Stimulated activated CD4-positive, alpha-beta T cell treated with anti-CD3 and anti-CD28 coated beads, Interleukin-4, amount 100 ng/mL, for 4 hours (primary cell): ENCODE measurements at regions not wholly inside any gene's neighbourhood (a gene's known extent, or its start where the extent isn't known, plus 50 kb on each side); places are given as distances from the start of the nearest gene placed in this dataset.
"Not testable (repeated sequence)": the region's sequence is repeated elsewhere in the genome, so short reads cannot be mapped to it uniquely, and the experiment has no call there.

Experiments
- DNase-seq, 2 experiments: peaks; one replicate each; pipeline ENCODE4 v3.0.0-alpha.2; 2020

DNA sequence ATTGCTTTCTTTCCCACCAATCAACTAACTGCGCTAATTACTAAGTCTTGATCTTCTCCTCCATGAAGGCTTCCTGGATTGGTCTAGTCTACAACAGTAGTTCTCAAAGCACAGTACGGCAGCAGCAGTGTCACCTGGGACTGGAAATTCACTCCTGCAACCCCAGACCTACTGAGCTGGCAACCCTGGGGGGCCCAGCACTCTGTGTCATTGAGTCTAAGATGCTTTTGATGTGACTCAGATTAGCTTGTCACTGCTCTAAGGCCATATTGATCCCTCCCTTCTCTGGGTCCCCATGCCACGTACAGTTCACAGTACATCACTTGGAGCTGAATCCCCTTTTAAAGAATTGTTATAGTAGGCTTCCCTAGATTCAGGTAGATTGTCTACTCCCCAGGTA is 65.7 kb upstream of the KMT2C start:
- no peak for DNase-seq

DNA sequence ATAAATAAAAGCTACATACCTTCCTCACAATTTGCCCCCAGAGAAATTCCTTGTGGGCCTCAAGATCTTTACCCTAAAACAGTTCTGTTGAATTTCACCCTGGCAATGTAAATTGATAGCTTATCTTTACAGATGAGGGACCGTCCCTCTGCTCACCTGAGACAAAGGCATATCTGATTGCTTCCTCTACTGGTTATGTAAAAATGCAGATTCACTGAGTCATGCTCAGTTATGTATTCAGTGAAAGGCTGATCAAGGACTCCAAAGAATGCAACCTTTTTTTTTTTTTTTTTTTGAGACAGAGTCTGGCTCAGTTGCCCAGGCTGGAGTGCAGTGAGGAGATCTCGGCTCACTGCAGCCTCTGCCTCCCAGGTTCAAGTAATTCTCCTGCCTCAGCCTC is 64.2 kb upstream of the KMT2C start:
- not testable (repeated sequence) for DNase-seq

DNA sequence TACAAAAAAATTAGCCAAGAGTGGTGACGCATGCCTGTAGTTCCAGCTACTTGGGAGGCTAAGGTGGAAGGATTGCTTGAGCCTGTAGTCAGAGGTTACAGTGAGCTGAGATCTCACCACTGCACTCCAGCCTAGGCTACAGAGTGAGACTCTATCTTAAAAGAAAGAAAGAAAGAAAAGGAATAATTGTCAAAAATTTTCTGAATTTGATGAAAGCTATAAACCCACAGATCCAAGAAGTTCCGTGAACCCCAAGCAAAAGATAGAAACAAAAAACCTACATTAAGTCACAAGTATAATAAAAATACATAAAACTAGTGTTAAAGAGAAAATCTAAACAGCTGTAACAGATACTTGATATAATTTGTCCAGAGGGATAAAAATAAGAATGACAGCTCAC is 60.1 kb upstream of the KMT2C start:
- no peak for DNase-seq

DNA sequence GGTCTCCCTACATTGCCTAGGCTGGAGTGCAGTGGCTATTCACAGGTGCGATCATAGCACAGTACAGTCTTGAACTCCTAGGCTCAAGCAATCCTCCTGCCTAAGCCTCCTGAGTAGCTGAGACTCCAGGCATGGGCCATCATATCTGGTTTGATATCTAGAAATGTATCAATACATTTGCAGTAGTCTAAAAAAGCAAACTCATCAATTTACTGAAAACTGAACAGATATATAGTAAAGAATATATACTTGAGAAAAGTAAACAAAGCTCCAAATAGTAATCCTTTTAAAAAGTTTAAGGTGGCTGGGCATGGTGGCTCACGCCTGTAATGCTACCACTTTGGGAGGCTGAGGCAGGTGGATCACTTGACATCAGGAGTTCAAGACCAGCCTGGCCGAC is 57.1 kb upstream of the KMT2C start:
- DNase-seq: no peak

DNA sequence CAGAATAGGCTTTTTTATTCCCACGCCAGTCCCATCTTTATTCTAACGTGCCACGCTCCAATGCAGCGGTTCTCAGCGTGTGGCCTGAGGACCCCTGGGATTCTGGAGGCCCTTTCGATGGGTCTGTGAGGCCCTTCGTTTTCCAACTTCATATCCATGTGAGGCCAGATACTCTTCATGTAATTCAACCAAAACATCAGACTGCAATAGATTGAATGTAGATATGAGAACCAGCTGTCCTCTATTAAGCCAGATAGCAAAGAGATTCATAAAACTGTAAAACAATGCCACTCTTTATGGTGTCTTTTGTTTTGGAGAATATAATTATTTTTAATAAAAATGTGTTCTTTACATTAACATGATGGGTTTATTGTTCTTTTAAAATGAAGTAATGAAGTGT is 53.2 kb upstream of the KMT2C start:
- no peak for DNase-seq

DNA sequence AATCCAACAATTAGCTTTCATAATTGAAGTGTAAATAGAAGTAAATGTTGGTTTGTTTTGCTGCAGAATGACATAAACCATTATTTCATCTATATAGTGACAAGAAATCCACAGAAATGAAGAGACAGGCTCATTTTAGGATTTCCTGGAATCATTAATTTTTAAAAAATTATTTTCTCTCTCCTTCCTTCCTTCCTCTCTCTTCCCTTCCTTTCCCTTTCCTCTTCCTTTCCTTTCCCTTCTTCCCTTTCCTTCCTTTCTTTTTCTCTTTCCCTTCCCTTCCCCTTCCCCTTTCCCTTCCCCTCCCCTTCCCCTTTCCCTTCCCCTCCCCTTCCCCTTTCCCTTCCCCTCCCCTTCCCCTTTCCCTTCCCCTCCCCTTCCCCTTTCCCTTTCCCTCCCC is 51.2 kb upstream of the KMT2C start:
- no peak for DNase-seq

DNA sequence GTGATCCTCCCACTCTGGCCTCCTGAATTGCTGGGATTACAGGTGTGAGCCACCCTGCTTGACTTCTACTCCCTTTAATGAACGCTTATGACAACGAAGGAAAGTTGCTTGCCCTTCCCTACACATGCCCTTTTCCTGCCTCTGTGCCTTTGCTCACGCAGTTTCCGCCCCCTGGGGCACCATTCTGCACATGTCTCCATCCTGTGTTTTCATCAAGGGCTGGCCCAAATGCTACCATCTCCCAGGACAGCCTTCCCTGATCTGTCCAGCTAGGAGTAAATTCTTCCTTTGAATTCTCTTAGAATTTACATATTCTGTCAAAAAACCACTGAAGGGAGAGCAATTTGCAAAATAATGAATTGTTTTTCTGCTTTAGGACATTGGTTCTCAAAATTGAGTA is 50.0 kb upstream of the KMT2C start:
- DNase-seq: no peak
